Liver (tissue), 8 donors: ENCODE measurements at regions not wholly inside any gene's neighbourhood (a gene's known extent, or its start where the extent isn't known, plus 50 kb on each side); places are given as distances from the start of the nearest gene placed in this dataset.
"Not testable (repeated sequence)": the region's sequence is repeated elsewhere in the genome, so short reads cannot be mapped to it uniquely, and the experiment has no call there.

Experiments
- DNase-seq: peaks from one replicate; pipeline ENCODE4 v3.0.0-alpha.2; 2017; ENCODE audit warnings: low spot score
- H3K27ac ChIP-seq, 2 donors: one replicate each; pipeline ENCODE4 v1.7.0; 2013; ENCODE audit warnings: inconsistent platforms in 2 of 2, low read length in 2 of 2, control low read depth in 1 of 2, low read depth in 1 of 2, mild to moderate bottlenecking in 1 of 2
- H3K27me3 ChIP-seq, 4 donors: one replicate each; pipeline versions ENCODE4 v1.6.1 to v1.7.0; 2013; ENCODE audit warnings: low read length in 3 of 4, inconsistent platforms in 1 of 4, mild to moderate bottlenecking in 1 of 4, moderate library complexity in 1 of 4; ENCODE audit not compliant: control insufficient read depth in 4 of 4, insufficient read depth in 4 of 4
- H3K36me3 ChIP-seq, 4 donors: one replicate each; pipeline versions ENCODE4 v1.6.1 to v1.7.0; 2013; ENCODE audit warnings: low read length in 3 of 4, mild to moderate bottlenecking in 3 of 4, low read depth in 1 of 4, moderate library complexity in 1 of 4; ENCODE audit not compliant: control insufficient read depth in 4 of 4, insufficient read depth in 3 of 4
- H3K4me1 ChIP-seq, 4 donors: one replicate each; pipeline versions ENCODE4 v1.6.1 to v1.7.0; 2013; ENCODE audit warnings: low read length in 3 of 4, mild to moderate bottlenecking in 3 of 4, moderate library complexity in 1 of 4; ENCODE audit not compliant: control insufficient read depth in 4 of 4, insufficient read depth in 4 of 4
- H3K4me3 ChIP-seq, 3 donors: one replicate each; pipeline versions ENCODE4 v1.6.1 to v1.7.0; 2013; ENCODE audit warnings: low read length in 3 of 3, control low read depth in 1 of 3, low read depth in 1 of 3, mild to moderate bottlenecking in 1 of 3
- H3K9ac ChIP-seq, 2 donors: one replicate each; pipeline ENCODE4 v1.7.0; 2013; ENCODE audit warnings: low read length in 2 of 2, mild to moderate bottlenecking in 2 of 2, moderate library complexity in 2 of 2, control low read depth in 1 of 2, low read depth in 1 of 2
- H3K9me3 ChIP-seq, 4 donors: one replicate each; pipeline versions ENCODE4 v1.6.1 to v1.7.0; 2013; ENCODE audit warnings: low read length in 3 of 4; ENCODE audit not compliant: control insufficient read depth in 4 of 4
- EGR1 ChIP-seq, 2 donors: IDR thresholded peaks; 2 replicates each; pipeline ENCODE4 v1.6.1; 2016 to 2018; ENCODE audit warnings: antibody characterized with exemption in 2 of 2, low read depth in 2 of 2
- FOXA1 ChIP-seq: IDR thresholded peaks from 2 replicates; pipeline ENCODE4 v1.6.1; 2016; ENCODE audit warnings: antibody characterized with exemption
- FOXA2 ChIP-seq: IDR thresholded peaks from 2 replicates; pipeline ENCODE4 v1.6.1; 2016; ENCODE audit warnings: antibody characterized with exemption
- GABPA ChIP-seq, 2 donors: IDR thresholded peaks in 1 of 2; conservative IDR thresholded peaks in 1 of 2; 2 replicates each; pipeline ENCODE4 v1.6.1; 2016; ENCODE audit warnings: antibody characterized with exemption in 2 of 2, mild to moderate bottlenecking in 1 of 2, moderate library complexity in 1 of 2
- JUND ChIP-seq, 2 donors: IDR thresholded peaks; 2 replicates each; pipeline ENCODE4 v1.6.1; 2016; ENCODE audit warnings: antibody characterized with exemption in 2 of 2
- NR2F2 ChIP-seq: IDR thresholded peaks from 2 replicates; pipeline ENCODE4 v1.6.1; 2016; ENCODE audit warnings: antibody characterized with exemption
- RAD21 ChIP-seq, 2 donors: IDR thresholded peaks; 2 replicates each; pipeline ENCODE4 v1.6.1; 2016; ENCODE audit warnings: antibody characterized with exemption in 2 of 2, mild to moderate bottlenecking in 2 of 2
- RXRA ChIP-seq, 2 donors: IDR thresholded peaks; 2 replicates each; pipeline ENCODE4 v1.6.1; 2017 to 2018; ENCODE audit warnings: antibody characterized with exemption in 2 of 2, mild to moderate bottlenecking in 1 of 2
- SP1 ChIP-seq: IDR thresholded peaks from 2 replicates; pipeline ENCODE4 v1.6.1; 2018; ENCODE audit warnings: antibody characterized with exemption, mild to moderate bottlenecking
- TAF1 ChIP-seq: conservative IDR thresholded peaks from 2 replicates; pipeline ENCODE4 v1.6.1; 2016; ENCODE audit warnings: antibody characterized with exemption, mild to moderate bottlenecking
- YY1 ChIP-seq: IDR thresholded peaks from 2 replicates; pipeline ENCODE4 v1.6.1; 2016; ENCODE audit warnings: antibody characterized with exemption, mild to moderate bottlenecking
- WGBS: extraction: QIAGEN DNeasy Blood & Tissue Kit; methylation state at CpG from one replicate; pipeline ENCODE4 v1.1.7; 2013; 5-methylcytosine and 5-hydroxymethylcytosine counted together
- TF ChIP-seq, protein P1 (sequence below): fragments of 150-350 bp; IDR thresholded peaks from 2 replicates; pipeline ENCODE4 v1.5.1; 2017; ENCODE audit warnings: improper control_type of control experiment, low read depth, low read length; ENCODE audit not compliant: missing input control
- TF ChIP-seq, protein P2 (sequence below): IDR thresholded peaks from 2 replicates; pipeline ENCODE4 v1.6.1; 2016; ENCODE audit warnings: antibody characterized with exemption
- TF ChIP-seq, protein P3 (sequence below): IDR thresholded peaks from 2 replicates; pipeline ENCODE4 v1.6.1; 2016; ENCODE audit warnings: antibody characterized with exemption
- TF ChIP-seq, protein P4 (sequence below): IDR thresholded peaks from 2 replicates; pipeline ENCODE4 v1.6.1; 2016; ENCODE audit warnings: antibody characterized with exemption, mild to moderate bottlenecking
- TF ChIP-seq, protein P5 (sequence below): IDR thresholded peaks from 2 replicates; pipeline ENCODE4 v1.6.1; 2016; ENCODE audit warnings: antibody characterized with exemption
- donor health status: healthy.
- donor health status: healthy.
- donor health status: healthy.
- donor health status: healthy.
- donor health status: healthy.

DNA sequence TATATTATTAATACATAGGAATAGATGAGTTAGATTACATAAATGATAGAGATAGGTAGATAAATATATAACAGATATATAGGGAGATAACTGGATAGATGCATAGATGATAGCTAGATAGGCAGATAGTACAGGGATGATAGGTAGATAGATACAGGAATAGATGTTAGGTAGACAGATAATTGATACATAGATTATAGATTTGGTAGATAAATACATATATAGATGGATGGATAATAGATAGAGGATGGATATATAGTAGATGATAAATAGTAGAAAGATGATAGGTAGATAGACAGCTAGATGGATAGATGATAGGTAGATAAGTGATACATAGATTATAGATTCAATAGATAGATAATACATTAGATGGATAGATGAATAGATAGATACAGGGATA, 283.6 kb downstream of the SHOX start:
- TF ChIP-seq RAD21 (IDR thresholded peaks at IDR 0.05) (no peak), GABPA (IDR thresholded peaks at IDR 0.05 in 1 of 2, conservative IDR thresholded peaks at IDR 0.05 in 1 of 2) (no peak), SP1 (no peak)
- TF ChIP-seq, protein P1, sequence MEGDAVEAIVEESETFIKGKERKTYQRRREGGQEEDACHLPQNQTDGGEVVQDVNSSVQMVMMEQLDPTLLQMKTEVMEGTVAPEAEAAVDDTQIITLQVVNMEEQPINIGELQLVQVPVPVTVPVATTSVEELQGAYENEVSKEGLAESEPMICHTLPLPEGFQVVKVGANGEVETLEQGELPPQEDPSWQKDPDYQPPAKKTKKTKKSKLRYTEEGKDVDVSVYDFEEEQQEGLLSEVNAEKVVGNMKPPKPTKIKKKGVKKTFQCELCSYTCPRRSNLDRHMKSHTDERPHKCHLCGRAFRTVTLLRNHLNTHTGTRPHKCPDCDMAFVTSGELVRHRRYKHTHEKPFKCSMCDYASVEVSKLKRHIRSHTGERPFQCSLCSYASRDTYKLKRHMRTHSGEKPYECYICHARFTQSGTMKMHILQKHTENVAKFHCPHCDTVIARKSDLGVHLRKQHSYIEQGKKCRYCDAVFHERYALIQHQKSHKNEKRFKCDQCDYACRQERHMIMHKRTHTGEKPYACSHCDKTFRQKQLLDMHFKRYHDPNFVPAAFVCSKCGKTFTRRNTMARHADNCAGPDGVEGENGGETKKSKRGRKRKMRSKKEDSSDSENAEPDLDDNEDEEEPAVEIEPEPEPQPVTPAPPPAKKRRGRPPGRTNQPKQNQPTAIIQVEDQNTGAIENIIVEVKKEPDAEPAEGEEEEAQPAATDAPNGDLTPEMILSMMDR: no peak
- TF ChIP-seq, protein P2, sequence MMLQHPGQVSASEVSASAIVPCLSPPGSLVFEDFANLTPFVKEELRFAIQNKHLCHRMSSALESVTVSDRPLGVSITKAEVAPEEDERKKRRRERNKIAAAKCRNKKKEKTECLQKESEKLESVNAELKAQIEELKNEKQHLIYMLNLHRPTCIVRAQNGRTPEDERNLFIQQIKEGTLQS: no peak
- Histone ChIP-seq H3K9me3 (peaks cover 0 to 3% (median 0%) of the 10 kb centered on the region in 4 donors), H3K9ac (no peak overlapping the region), H3K4me3 (no peak overlapping the region), H3K36me3 (no peaks in the 10 kb centered on the region), H3K4me1 (no peaks in the 10 kb centered on the region), H3K27ac (no peak overlapping the region), H3K27me3 (no peaks in the 10 kb centered on the region)
- DNase-seq: no peak

DNA sequence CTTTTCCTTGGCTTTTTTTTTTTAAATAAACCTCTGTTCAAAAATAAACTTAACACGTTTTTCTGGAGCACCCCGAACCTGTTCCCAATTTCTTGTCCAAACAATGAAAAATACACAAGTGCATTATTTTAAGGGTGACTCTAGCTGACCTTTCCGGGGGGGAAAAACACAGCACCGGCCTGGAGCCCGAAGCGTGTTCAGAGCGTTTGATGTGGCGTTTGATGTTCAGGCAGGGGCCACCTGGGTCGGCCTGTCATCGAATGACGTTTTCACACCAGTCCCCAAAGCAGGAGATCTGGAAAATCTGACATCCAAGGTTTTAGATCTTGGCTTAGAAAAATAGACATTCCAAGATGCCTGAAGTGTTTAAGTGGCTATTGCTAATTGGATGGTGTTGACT, 282.1 kb downstream of the SHOX start:
- Histone ChIP-seq H3K9ac (no peak overlapping the region), H3K4me1 (no peaks in the 10 kb centered on the region), H3K27ac (no peak overlapping the region)

GRCh38 chrX:909068-909467, 278.5 kb downstream of the SHOX start:
- H3K9ac ChIP-seq, H3K9me3 ChIP-seq, H3K27ac ChIP-seq, DNase-seq, H3K27me3 ChIP-seq, H3K36me3 ChIP-seq, H3K4me1 ChIP-seq, H3K4me3 ChIP-seq: not testable (repeated sequence)
- WGBS: 35% methylated on average over 2 of the region's 2 CpGs

More for the DNA sequence above, 282.1 kb downstream of the SHOX start:
- WGBS: 79% methylated on average over 11 of the region's 11 CpGs
- Histone ChIP-seq H3K36me3 (no peaks in the 10 kb centered on the region), H3K9me3 (no peaks in the 10 kb centered on the region), H3K4me3 (no peak overlapping the region), H3K27me3 (no peaks in the 10 kb centered on the region)
- TF ChIP-seq RXRA (IDR thresholded peaks at IDR 0.05) (no peak), YY1 (no peak), TAF1 (no peak), EGR1 (IDR thresholded peaks at IDR 0.05; ENCODE audit: low read depth in 2 of 2) (no peak), RAD21 (IDR thresholded peaks at IDR 0.05) (no peak), FOXA2 (no peak), GABPA (IDR thresholded peaks at IDR 0.05 in 1 of 2, conservative IDR thresholded peaks at IDR 0.05 in 1 of 2) (no peak), JUND (IDR thresholded peaks at IDR 0.05) (no peak), FOXA1 (no peak), SP1 (no peak), NR2F2 (no peak)
- TF ChIP-seq, protein P3, sequence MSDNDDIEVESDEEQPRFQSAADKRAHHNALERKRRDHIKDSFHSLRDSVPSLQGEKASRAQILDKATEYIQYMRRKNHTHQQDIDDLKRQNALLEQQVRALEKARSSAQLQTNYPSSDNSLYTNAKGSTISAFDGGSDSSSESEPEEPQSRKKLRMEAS: no peak
- TF ChIP-seq, protein P4, sequence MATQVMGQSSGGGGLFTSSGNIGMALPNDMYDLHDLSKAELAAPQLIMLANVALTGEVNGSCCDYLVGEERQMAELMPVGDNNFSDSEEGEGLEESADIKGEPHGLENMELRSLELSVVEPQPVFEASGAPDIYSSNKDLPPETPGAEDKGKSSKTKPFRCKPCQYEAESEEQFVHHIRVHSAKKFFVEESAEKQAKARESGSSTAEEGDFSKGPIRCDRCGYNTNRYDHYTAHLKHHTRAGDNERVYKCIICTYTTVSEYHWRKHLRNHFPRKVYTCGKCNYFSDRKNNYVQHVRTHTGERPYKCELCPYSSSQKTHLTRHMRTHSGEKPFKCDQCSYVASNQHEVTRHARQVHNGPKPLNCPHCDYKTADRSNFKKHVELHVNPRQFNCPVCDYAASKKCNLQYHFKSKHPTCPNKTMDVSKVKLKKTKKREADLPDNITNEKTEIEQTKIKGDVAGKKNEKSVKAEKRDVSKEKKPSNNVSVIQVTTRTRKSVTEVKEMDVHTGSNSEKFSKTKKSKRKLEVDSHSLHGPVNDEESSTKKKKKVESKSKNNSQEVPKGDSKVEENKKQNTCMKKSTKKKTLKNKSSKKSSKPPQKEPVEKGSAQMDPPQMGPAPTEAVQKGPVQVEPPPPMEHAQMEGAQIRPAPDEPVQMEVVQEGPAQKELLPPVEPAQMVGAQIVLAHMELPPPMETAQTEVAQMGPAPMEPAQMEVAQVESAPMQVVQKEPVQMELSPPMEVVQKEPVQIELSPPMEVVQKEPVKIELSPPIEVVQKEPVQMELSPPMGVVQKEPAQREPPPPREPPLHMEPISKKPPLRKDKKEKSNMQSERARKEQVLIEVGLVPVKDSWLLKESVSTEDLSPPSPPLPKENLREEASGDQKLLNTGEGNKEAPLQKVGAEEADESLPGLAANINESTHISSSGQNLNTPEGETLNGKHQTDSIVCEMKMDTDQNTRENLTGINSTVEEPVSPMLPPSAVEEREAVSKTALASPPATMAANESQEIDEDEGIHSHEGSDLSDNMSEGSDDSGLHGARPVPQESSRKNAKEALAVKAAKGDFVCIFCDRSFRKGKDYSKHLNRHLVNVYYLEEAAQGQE: no peak
- TF ChIP-seq, protein P2: no peak
- TF ChIP-seq, protein P5, sequence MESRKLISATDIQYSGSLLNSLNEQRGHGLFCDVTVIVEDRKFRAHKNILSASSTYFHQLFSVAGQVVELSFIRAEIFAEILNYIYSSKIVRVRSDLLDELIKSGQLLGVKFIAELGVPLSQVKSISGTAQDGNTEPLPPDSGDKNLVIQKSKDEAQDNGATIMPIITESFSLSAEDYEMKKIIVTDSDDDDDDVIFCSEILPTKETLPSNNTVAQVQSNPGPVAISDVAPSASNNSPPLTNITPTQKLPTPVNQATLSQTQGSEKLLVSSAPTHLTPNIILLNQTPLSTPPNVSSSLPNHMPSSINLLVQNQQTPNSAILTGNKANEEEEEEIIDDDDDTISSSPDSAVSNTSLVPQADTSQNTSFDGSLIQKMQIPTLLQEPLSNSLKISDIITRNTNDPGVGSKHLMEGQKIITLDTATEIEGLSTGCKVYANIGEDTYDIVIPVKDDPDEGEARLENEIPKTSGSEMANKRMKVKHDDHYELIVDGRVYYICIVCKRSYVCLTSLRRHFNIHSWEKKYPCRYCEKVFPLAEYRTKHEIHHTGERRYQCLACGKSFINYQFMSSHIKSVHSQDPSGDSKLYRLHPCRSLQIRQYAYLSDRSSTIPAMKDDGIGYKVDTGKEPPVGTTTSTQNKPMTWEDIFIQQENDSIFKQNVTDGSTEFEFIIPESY: no peak
- TF ChIP-seq, protein P1: no peak
- no peak for DNase-seq
